SKM-1 treated with dmso at 0.1 percent for 144 hours (cell line): ENCODE measurements at regions not wholly inside any gene's neighbourhood (a gene's known extent, or its start where the extent isn't known, plus 50 kb on each side); places are given as distances from the start of the nearest gene placed in this dataset.
"Not testable (repeated sequence)": the region's sequence is repeated elsewhere in the genome, so short reads cannot be mapped to it uniquely, and the experiment has no call there.

ENCODE experiments used
- DNase-seq: peaks from one replicate; lab custom pipeline; 2025; ENCODE audit not compliant: unreplicated experiment; lab: John Stamatoyannopoulos, UW

DNA sequence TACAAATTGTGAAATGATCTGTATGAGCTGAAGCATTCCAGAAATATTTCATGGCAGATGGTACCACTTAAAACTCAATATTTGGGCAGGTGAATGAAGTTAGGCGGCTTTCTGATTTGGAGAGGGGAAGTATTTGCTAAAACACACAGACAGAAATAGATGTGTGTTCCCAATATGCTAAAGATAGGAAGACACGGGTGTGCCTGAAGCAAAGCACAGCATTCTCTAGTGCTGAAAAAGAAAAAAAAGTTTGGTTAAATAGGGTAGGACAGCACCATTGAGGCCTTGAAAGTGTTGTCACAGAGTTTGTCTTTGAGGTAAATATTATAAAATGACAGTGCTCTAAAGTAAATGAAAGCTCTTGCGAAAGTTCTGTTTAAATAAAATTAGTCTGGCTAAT lies 252.2 kb upstream of the HSF2 start:
- no peak for DNase-seq

DNA sequence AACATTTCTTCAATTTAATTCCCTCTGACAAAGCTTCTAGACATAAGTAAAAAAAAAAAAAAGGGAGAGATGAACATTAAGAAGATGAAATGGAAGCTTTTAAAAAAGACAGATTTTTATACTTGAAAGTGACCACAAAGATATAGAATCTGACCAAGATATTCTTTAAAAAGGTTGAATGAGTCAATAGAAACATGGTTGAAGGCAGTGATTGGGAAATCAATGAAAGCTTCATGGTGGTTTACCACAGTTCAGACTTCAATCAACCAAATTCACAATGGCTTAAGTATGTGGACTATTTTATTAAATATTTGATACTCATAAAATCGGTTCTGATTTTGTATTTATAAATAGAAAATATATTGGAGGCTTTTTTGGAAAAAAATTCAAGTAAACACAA lies 248.4 kb upstream of the HSF2 start:
- no peak for DNase-seq

DNA sequence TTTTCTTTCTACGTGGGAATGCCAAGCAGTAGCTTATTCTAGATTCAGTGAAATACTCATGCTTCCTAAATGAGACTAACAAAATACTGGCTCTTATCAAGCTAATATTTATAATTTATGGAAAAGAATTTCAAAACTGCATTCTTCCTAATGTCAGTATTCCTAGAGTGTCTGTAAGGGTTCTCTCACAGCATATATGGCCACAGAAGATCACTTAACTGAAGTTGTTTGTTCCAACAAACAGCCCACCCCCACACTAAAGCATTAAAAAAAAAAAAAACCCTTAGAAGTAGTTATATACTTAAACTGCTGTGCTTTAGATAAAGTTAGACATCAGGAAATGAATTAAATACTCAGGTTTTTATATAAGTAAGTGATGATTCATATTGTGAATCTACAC lies 247.7 kb upstream of the HSF2 start:
- no peak for DNase-seq

DNA sequence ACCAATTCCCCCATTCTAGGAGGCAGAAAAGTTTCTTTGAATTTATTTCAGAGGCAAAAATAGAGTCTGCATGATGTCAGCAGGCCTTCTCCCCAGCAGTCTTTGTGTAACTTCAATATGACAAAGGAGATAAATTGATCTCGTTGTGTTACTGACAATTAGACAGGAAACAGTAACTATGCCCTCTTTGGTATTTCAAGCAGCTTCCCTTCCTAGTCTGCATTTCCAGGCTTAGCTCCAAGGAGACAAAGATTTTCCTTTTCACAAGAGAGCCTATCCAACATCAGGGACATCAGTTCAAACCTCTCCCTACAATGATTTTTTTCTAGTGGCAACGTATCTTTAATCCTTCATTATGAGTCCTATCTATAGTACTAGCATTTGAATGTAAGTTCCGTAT lies 245.9 kb upstream of the HSF2 start:
- no peak for DNase-seq

DNA sequence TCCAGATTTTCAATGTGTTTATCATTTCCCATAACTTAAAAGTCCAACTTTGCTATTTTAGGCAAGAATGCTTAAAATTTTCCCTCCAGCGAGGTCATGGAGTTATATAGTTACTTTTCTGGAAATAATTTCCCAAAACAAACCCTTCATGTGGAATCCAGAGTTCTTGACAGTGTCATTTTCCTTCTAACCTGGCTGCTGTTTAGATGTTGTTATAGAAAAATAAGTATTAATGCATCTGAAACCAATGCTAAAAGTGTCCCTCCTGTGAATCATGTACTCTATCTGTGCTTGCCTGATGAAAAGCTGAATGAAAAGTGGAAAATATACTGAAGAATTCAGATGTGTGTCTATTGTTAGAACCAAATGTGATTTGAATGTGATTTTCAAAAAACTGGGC lies 245.3 kb upstream of the HSF2 start:
- DNase-seq, result no peak

DNA sequence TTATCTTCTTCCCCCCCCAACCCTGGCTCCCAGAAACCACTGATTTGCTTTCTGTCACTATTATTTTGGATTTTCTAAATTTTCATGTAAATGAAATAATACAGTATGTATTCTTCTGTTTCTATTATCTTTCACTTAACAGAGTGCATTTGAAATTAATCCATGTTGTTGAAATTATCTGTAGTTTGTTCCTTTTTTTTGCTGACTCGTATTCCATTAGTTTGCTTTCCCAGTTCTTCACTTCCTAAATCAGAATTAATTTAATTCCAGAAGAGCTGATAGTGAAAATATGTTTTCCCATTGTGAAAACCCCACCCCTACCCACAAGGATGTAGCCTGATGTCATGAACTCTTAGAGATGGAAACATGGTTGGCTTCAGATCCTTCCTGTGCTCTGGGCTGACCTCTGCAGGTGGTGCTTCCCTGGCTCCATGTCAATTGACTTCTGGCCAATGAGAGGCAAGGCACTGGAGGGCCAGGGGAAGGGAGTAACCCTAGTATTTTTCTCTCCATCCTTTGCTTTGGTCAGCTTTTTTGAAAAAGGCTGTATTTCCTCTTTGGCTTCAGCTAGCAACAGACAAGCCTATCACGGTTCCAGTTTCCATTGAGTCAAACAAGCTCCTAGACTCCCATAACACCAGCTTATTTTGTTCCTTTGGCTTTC lies 244.4 kb upstream of the HSF2 start:
- no peak for DNase-seq

DNA sequence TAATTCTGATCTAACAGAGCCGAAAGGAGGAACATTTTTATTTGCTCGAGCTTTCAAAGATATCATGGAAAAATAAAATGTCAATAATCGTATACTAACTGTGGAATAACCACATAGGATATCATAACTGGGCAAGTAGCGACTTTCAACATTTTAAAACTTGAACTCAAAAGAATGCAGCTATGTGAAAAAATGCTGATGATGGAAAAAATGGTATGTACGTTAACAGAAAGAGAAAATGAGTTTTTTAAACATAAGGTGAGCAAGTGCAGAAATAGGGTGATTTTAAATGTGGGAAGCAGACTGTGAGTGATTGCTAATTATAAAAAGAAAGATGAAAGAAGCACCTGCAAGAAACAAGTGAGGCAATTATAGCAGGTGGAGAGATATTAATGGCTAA lies 238.3 kb upstream of the HSF2 start:
- DNase-seq, result no peak

DNA sequence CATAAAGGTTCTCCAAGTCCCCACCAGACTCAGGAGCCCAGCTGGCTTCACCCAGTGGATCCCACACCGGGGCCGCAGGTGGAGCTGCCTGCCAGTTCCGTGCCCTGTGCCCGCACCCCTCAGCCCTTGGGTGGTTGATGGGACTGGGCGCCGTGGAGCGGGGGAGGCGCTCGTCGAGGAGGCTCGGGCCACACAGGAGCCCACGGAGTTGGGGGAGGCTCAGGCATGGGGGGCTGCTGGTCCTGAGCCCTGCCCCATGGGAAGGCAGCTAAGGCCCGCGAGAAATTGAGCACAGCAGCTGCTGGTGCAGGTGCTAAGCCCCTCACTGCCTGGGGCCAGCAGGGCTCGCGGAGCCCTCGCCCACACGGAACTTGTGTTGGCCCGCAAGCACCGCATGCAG lies 234.4 kb upstream of the HSF2 start:
- no peak for DNase-seq

DNA sequence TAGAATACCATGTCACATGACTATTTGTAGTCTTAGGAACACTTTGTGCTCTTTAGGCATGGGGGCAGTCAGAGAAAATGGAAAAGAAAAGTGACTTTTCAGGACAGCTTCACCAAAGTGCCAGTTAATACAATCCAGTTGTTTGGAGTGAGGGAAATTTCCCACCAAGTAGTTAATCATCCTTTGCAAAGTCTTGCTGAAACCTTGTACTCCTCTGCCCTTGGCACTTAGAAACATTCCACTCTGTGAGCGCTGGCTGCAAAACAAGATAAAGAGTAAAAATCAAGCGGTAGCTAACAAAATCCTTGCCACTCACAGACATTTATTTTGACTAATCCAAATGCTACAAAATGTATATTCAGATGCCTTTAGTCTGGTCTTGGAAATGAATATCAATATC lies 229.2 kb upstream of the HSF2 start:
- DNase-seq, result no peak

DNA sequence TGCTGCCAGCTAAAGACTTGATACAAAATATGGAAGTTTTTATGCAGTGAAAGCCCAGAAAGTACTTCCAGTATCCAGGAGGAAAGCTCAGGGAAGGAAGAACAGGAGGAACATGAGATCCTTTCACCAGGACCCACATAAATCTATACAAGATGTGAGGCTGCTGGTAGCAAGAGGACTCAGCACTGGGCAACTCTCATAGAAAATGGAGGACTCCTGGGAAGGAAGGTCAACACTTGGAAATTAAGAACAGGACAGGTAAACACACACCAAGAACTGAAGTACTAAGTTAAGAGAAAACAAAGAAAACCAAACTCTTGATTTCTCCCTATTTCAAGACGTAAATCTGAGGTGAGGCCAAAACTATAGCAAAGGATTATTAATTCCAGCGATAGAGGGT lies 220.5 kb upstream of the HSF2 start:
- no peak for DNase-seq

DNA sequence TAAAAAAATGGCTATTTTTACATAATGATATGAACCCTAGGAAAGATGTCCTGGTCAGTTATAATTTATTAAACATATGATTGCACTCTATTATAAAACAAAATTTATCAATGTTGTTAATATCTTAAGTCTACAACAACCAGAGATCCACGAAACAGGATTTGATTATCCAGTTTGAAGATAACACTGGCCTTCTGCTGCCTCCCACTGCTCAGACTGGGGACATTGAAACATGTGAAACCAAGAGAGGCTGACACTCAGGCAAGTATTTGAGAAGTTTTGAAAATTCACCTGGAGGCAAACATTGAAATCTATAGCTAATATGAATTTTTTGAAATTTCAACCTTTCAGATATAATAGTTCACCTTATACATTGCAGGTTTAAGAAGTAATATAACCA lies 219.3 kb upstream of the HSF2 start:
- no peak for DNase-seq

DNA sequence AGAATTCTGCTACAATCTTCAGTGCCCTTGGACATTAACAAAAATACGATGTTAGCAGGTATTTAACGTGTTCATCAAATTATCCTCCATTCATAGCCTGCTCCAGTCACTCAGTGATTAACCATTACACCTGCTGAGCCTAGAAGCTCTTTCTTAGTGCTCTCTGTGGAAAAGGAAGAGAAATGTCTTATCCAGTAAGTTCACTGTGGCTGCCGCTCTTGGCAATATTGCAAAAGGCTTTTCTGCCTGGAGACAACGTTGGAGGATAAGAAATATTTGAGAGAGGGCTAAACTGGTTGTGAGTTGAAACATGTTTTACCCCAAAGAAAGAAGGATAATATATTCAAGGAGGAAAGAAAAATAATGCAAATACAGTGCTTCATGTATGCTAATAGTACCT lies 217.4 kb upstream of the HSF2 start:
- DNase-seq, result no peak

DNA sequence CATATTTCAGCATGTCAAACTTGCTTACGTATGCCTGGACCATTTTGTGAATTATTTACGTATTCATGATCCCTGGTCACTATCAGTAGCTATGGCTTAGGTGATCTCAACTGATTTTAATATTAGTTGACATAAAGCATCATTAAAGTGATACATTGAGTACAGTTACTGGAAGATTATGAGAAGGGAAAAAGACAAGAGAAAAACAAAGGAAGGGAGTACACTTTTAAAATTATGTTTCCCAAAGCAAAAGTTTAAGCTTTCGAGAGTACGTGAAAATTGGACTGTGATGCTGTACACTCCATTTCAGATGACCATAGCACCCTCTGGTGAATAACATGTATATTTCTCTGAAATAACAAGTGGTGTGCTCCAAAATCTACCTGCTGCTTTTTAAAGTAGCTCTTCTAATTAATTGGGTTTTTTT lies 215.0 kb upstream of the HSF2 start:
- DNase-seq, result no peak

DNA sequence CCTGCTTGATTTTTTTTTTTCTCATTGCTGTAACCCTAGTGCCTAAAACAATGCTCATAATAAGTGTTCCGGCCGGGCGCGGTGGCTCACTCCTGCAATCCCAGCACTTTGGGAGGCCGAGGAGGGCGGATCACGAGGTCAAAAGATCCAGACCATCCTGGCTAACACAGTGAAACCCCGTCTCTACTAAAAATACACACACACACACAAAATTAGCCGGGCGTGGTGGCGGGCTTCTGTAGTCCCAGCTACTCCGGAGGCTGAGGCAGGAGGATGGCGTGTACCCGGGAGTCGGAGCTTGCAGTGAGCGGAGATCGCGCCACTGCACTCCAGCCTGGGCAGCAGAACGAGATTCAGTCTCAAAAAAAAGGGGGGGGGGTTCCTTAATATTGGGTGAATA lies 214.0 kb upstream of the HSF2 start:
- not testable (repeated sequence) for DNase-seq

DNA sequence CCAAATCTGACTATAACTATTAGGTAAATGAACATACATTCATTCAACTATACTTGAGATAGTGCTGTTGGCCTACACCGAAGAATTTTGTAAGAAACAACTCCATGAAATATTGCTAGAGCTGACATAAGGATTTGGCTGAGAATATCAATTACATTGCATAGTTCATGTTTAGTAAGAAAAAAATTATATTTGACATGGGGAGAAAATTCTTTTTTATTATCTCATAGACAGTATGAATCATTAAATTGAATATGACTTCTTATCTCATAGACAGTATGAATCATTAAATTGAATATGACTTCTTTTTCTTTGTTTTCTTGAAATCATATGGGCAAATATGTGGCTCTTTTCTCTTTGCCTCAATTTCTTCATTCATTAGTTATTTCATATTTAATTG lies 212.3 kb upstream of the HSF2 start:
- no peak for DNase-seq

DNA sequence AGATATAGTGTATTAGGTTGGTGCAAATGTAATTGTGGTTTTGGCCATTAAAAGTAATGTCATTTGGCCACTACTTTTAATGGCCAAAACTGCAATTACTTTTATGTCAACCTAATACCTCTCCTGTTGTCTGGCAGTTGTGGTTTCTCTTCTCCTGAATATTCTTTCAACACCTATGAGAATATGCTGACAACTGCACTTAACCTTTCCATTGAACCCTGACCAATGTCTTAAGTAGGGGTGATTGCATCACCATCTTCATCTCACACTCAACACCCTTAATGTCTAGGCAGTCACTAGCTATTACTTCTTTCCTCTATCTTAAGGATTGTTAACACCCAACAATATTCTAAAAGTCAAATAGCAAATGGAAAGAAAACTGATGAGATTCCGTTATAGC lies 200.5 kb upstream of the HSF2 start:
- no peak for DNase-seq

DNA sequence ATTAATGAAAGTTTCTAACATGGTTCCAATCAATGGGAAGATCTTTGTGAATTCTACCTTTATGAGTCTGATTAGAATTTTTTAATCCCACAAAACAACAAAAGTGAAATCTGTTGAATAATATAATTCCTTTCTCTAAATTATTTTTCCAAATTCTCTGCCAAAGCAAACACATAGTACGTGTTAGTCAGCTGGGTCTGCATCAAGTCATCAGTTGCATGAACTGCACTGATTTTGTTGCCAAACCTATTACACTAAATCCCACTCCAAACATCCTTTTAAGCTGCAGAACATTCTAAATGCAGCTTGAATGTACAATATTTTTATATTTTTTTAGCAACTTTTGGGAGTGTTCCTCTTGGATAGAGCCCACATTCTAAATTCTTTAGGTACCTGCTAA lies 199.0 kb upstream of the HSF2 start:
- no peak for DNase-seq

DNA sequence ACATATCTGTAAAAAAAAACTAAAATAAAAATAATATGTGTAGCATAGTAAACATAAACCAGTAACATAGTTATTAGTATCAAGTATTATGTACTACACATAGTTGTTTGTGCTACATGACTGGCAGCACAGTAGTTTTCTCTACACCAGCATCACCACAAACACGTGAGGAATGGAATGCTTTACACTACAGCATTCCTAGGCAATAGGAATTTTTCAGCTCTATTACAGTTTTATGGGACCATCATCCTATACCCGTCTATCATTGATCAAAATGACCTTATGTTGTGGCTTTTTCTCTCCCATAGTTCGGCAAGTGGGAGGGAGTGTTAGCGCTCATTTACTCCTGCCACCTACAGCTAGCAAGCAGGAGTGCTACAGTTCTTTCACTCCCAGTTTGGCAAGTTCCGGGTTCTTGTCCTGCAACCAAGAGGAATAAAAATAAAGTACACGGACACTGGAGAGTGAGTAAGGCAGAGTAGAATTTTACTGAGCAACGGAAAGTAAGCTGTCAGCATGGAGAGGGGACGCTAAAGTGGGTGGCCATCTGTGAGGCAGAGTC lies 196.8 kb upstream of the HSF2 start:
- no peak for DNase-seq

DNA sequence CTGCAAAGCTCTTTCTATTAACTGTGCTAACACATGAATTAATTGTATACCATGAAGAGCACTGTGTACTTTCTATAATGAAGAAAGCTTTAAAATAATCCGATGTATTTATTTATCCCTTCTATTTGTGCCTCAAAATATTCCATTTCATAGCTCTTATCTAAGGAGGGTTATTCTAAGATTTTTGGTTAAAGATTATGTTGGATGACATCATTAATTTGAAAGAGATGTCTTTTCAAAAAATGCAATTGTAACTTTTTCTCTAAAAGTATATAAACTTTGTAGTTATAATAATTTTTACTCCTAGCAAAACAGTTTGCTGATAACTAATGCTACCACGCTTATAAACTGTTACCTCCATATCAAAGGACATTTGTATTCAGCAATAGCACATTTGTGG lies 192.4 kb upstream of the HSF2 start:
- no peak for DNase-seq

DNA sequence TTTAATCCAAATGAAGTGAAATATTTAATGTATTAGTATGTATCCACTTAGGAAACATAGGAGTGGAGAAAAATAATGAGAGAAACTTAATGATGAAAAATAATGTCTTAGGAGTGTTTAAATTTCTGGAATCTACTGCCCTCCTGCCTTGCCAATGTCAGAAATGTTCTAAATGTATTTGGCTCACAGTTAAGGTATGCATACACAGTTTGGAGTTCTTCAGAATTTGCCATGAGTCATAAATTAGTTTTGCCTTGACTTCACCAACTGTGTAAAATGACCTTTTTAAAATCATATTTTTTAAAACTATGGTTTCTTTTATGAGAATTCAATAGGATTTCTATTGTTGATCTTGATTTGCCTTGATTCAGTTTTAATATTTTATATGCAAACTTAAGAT lies 191.7 kb upstream of the HSF2 start:
- no peak for DNase-seq

DNA sequence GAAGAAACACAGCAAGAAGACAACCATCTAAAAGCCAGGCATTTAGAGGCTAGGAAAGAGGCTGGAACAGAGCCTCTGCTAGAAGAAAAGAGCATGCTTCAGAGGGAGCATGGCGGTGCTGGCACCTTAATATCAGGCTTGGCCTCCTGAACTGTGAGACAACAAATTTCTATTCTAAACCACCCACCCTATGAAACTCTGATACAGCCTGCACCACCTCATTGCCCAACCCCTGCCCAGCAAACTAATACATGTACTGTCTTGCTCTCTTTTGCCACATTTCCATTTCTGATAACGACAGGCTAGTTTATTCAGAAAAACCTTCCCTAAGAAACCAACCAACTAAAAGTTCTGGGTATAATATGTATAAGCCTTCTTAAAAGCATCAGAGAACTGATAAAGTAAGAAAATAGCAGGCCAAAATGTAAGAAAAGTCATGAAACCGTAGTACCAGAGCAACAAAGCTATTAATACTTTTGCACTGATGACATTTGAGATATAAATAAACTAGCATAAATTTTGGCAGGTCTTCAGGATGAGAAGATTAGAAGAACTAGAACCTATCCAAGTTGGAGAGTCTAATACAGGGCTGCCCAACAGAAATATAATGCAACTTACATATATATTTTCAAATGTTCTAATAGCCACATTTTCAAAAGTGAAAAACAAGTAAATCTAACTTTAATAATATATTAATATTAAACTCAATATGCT lies 184.7 kb upstream of the HSF2 start:
- DNase-seq, result no peak

DNA sequence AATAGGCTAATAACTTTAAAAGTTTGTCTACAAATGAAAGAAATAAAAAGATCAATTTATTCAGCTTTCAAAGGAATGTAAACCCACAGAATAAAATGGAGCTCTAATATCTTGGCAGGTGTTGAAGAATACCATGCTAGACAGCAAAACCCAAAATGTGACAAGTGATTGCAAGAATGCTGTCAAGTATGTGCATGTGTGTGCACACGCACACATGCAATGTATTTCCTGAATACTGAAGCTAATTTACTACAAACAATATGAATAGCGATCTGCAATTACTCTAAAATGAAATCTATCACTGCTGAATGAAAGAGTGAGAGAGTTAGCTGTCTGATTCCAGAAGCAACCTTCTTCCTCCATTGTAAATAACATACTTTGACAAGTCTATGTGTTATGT lies 179.2 kb upstream of the HSF2 start:
- DNase-seq, result no peak

DNA sequence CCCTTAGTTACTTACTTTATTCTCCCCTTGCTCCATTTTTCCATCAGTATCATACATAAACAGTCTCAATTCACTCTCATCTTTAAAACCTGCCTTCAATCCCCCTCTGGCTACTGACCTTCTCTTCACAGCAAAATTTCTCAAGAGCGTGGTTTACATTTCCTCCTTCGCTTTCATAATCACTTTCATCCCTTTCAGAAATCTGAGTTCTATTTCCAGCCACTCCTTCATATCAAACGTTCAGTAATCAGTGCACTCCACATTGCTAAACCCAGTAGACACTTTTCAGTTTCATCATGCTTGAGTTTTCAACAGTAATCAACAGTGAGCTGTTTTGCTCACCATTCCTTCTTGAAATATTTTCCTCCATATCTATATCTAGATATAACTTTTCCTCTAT lies 176.7 kb upstream of the HSF2 start:
- DNase-seq, result peak; percentile 17
